Suprapubic skin (tissue), 4 donors: ENCODE measurements at regions not wholly inside any gene's neighbourhood (a gene's known extent, or its start where the extent isn't known, plus 50 kb on each side); places are given as distances from the start of the nearest gene placed in this dataset.

Experiments
- DNase-seq, 2 donors: peaks; one replicate each; pipeline ENCODE4 v3.0.0-alpha.2; 2019; ENCODE audit warnings: low spot score in 2 of 2
- H3K27ac ChIP-seq: fragments of 200-600 bp; sonication (generic); one replicate; pipeline ENCODE4 v1.5.1; 2019
- H3K27me3 ChIP-seq: fragments of 200-600 bp; sonication (generic); one replicate; pipeline ENCODE4 v1.5.1; 2019
- H3K36me3 ChIP-seq: fragments of 200-600 bp; sonication (generic); one replicate; pipeline ENCODE4 v1.5.1; 2019
- H3K4me1 ChIP-seq: fragments of 200-600 bp; sonication (generic); one replicate; pipeline ENCODE4 v1.5.1; 2019
- H3K4me3 ChIP-seq: fragments of 200-600 bp; sonication (generic); one replicate; pipeline ENCODE4 v1.5.1; 2019; ENCODE audit warnings: mild to moderate bottlenecking
- H3K9me3 ChIP-seq: fragments of 200-600 bp; sonication (generic); one replicate; pipeline ENCODE4 v1.5.1; 2019
- EP300 ChIP-seq: sonication (generic); formaldehyde crosslinking; IDR thresholded peaks from one replicate; pipeline ENCODE4 v1.6.1; 2017; ENCODE audit warnings: antibody characterized with exemption
- POLR2A ChIP-seq, 2 donors: fragments of 450-650 bp; IDR thresholded peaks; one replicate each; pipeline ENCODE4 v1.6.1; 2017; ENCODE audit warnings: antibody characterized with exemption in 2 of 2, mild to moderate bottlenecking in 2 of 2, moderate library complexity in 2 of 2
- POLR2AphosphoS5 ChIP-seq, 3 donors: sonication (generic); formaldehyde crosslinking; IDR thresholded peaks; one replicate each; pipeline ENCODE4 v1.6.1; 2017; ENCODE audit warnings: antibody characterized with exemption in 3 of 3
- WGBS: methylation state at CpG from one replicate; pipeline ENCODE4 v1.1.5; 2018; 5-methylcytosine and 5-hydroxymethylcytosine counted together
- TF ChIP-seq, protein P1 (sequence below), 2 donors: fragments of 200-600 bp in 1 of 2; fragments of 450-650 bp in 1 of 2; sonication (generic) in 1 of 2; IDR thresholded peaks; one replicate each; pipeline ENCODE4 v1.5.1; 2016 to 2019; ENCODE audit warnings: antibody characterized with exemption in 2 of 2, mild to moderate bottlenecking in 1 of 2, moderate library complexity in 1 of 2

DNA sequence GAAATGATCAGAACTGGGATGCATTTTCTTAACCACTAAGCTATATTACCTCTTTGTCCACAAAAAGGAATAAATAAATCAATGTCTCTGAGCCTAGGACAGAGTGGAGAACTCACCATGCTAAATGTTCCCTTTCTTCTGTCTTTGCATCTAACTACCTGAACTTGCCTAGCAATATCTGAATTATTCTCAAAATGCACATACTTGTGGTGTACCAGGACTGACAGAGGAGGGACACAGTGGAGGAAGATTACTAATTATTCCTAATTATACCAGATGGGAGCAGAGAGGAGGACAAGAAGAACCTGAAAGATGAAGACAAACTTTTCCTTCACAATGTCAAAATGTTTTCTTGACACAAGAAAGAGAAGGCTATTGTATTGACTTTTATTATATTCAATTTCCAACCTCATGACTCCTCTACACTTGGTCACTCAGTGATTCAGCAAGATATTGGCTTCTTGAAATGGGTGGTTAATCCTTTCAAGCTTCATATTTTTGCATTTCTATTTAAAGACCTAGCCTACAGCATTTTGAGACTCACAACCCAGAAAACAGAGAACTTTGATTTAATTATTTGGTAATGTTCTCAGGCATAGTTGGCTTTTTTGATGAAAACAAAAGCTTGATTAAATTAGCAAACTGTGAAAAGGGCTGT, 117.2 kb upstream of the LRFN5 start:
- Histone ChIP-seq H3K4me1 (no peaks in the 10 kb centered on the region), H3K4me3 (no peak overlapping the region), H3K27me3 (no peaks in the 10 kb centered on the region), H3K9me3 (no peaks in the 10 kb centered on the region), H3K27ac (no peak overlapping the region), H3K36me3 (no peaks in the 10 kb centered on the region)
- TF ChIP-seq, protein P1, sequence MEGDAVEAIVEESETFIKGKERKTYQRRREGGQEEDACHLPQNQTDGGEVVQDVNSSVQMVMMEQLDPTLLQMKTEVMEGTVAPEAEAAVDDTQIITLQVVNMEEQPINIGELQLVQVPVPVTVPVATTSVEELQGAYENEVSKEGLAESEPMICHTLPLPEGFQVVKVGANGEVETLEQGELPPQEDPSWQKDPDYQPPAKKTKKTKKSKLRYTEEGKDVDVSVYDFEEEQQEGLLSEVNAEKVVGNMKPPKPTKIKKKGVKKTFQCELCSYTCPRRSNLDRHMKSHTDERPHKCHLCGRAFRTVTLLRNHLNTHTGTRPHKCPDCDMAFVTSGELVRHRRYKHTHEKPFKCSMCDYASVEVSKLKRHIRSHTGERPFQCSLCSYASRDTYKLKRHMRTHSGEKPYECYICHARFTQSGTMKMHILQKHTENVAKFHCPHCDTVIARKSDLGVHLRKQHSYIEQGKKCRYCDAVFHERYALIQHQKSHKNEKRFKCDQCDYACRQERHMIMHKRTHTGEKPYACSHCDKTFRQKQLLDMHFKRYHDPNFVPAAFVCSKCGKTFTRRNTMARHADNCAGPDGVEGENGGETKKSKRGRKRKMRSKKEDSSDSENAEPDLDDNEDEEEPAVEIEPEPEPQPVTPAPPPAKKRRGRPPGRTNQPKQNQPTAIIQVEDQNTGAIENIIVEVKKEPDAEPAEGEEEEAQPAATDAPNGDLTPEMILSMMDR (IDR thresholded peaks at IDR 0.05): no peak
- TF ChIP-seq EP300 (no peak), POLR2AphosphoS5 (IDR thresholded peaks at IDR 0.05) (no peak), POLR2A (IDR thresholded peaks at IDR 0.05) (no peak)
- no peak for DNase-seq

DNA sequence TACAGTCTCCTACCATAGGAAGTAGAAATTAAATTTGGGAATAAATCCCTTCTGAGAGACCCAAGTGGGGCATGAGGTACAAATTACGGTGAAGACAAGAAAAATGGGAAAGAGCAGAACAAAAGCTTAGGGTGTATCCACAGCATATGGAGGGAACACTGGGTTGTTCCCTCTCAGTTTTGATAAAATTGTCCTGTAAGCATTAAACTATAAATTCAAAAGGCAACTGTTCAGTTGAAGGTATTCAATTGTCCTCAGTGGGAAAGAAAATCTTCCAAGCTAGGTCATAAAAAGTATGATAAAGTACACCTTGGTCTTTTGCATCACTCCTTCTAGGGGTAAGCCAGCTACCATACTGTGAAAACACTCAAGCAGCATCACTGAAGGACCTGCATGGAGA, 118.3 kb upstream of the LRFN5 start:
- 91% methylated on average over 1 of the region's 1 CpG for WGBS
- no peak for DNase-seq
- H3K4me1 ChIP-seq: no peaks in the 10 kb centered on the region
- no peaks in the 10 kb centered on the region for H3K9me3 ChIP-seq
- H3K27ac ChIP-seq: no peak overlapping the region
- no peak overlapping the region for H3K4me3 ChIP-seq
- TF ChIP-seq, protein P1 (IDR thresholded peaks at IDR 0.05): no peak
- no peak for TF ChIP-seq POLR2AphosphoS5 (IDR thresholded peaks at IDR 0.05)
- TF ChIP-seq EP300: no peak
- TF ChIP-seq POLR2A (IDR thresholded peaks at IDR 0.05): no peak
- no peaks in the 10 kb centered on the region for H3K27me3 ChIP-seq
- no peaks in the 10 kb centered on the region for H3K36me3 ChIP-seq

- no peak overlapping the region for H3K4me3 ChIP-seq
- H3K27ac ChIP-seq: no peak overlapping the region
- no peaks in the 10 kb centered on the region for H3K27me3 ChIP-seq
- DNase-seq: no peak
- no peaks in the 10 kb centered on the region for H3K36me3 ChIP-seq
- no peak for TF ChIP-seq POLR2AphosphoS5 (IDR thresholded peaks at IDR 0.05)
- no peak for TF ChIP-seq EP300
- TF ChIP-seq, protein P1 (IDR thresholded peaks at IDR 0.05): no peak
- no peak for TF ChIP-seq POLR2A (IDR thresholded peaks at IDR 0.05)
- H3K4me1 ChIP-seq: no peaks in the 10 kb centered on the region
- no peaks in the 10 kb centered on the region for H3K9me3 ChIP-seq
Measured at GRCh38 chr14:41482861-41483260, 123.8 kb upstream of the LRFN5 start.

DNA sequence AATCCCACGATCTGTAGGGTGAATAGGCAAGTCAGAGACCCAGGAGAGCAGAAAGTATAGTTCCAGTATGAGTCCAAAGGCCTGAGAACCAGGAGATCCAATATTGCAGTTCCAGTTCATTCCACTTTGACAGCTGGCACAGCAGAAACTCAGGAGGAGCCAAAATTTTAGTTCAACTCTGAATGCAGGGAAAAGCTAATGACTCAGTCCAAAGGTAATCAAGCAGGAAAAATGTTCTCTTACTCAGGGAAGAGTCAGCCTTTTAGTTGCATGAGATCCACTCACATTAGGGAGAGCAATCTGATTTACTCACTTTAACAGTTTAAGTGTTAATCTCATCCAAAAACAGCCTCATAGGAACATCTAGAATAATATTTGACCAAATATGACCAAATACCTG, 130.2 kb upstream of the LRFN5 start:
- H3K27me3 ChIP-seq: no peaks in the 10 kb centered on the region
- no peak overlapping the region for H3K4me3 ChIP-seq
- no peak for TF ChIP-seq POLR2A (IDR thresholded peaks at IDR 0.05)
- TF ChIP-seq EP300: no peak
- TF ChIP-seq, protein P1 (IDR thresholded peaks at IDR 0.05): no peak
- TF ChIP-seq POLR2AphosphoS5 (IDR thresholded peaks at IDR 0.05): no peak
- no peaks in the 10 kb centered on the region for H3K36me3 ChIP-seq
- no peaks in the 10 kb centered on the region for H3K4me1 ChIP-seq
- H3K27ac ChIP-seq: no peak overlapping the region
- no peak for DNase-seq
- WGBS: 36% methylated on average over 1 of the region's 1 CpG
- no peaks in the 10 kb centered on the region for H3K9me3 ChIP-seq

DNA sequence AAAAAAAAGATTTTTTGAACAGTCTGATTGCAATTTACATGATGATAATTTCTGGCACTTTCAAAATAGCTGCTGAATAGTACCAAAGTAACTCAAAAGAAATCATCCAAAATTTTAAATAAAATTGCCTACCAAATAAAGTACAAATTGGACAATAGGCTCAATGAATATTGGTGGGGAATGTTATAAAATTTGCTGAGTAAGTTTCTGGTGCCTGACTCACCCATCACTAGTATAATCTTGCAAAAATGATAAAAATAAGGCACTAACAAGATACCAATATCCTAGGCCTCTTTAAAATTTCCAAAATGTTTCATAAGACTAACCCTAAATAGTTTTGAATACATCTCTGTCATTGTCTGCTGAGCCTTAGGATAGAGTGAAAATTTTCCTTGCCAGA, 145.3 kb upstream of the LRFN5 start:
- Histone ChIP-seq H3K4me1 (no peaks in the 10 kb centered on the region), H3K27ac (no peak overlapping the region)
- TF ChIP-seq POLR2AphosphoS5 (IDR thresholded peaks at IDR 0.05): no peak
- TF ChIP-seq EP300: no peak
- no peak for TF ChIP-seq POLR2A (IDR thresholded peaks at IDR 0.05)
- TF ChIP-seq, protein P1 (IDR thresholded peaks at IDR 0.05): no peak

More for the DNA sequence above, 145.3 kb upstream of the LRFN5 start:
- Histone ChIP-seq H3K36me3 (no peaks in the 10 kb centered on the region), H3K9me3 (peaks cover 7% of the 10 kb centered on the region), H3K27me3 (no peaks in the 10 kb centered on the region), H3K4me3 (no peak overlapping the region)
- no peak for DNase-seq
